OCI-LY7 (cell line): ENCODE measurements at regions not wholly inside any gene's neighbourhood (a gene's known extent, or its start where the extent isn't known, plus 50 kb on each side); places are given as distances from the start of the nearest gene placed in this dataset.

Source experiments
- EZH2phosphoT487 ChIP-seq: fragments of 200-600 bp; sonication (generic); IDR thresholded peaks from 2 replicates; pipeline ENCODE4 v1.6.1; 2018; ENCODE audit warnings: low read depth, borderline replicate concordance, mild to moderate bottlenecking, mixed run types, antibody characterized with exemption, low read length, moderate library complexity, mixed read lengths
- TF ChIP-seq, protein P1 (sequence below): fragments of 200-600 bp; sonication (generic); conservative IDR thresholded peaks from 2 replicates; pipeline ENCODE4 v1.5.1; 2014; ENCODE audit warnings: mild to moderate bottlenecking, antibody characterized with exemption, low read length, moderate library complexity, mixed read lengths

DNA sequence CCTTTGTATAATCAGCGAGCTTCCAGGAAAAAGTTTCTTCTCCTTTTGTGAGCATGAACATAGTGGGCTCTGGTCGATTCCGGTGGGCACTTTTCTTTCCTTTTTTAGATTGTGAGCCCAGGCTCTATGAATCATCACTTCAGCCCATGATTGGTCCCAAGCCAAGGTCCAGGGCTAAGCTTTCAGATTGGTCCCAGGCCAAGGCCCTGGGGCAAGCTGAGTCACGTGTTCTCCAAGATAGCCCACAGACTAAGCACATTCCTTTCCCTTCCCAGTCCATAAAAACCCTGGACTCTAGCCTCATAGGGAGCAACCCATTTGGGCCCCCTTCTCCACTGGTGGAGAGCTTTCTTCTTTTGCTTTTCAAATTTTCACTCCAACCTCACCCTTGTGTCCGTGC lies 430.5 kb downstream of the NAP1L3 start:
- no peak for TF ChIP-seq EZH2phosphoT487
- TF ChIP-seq, protein P1, sequence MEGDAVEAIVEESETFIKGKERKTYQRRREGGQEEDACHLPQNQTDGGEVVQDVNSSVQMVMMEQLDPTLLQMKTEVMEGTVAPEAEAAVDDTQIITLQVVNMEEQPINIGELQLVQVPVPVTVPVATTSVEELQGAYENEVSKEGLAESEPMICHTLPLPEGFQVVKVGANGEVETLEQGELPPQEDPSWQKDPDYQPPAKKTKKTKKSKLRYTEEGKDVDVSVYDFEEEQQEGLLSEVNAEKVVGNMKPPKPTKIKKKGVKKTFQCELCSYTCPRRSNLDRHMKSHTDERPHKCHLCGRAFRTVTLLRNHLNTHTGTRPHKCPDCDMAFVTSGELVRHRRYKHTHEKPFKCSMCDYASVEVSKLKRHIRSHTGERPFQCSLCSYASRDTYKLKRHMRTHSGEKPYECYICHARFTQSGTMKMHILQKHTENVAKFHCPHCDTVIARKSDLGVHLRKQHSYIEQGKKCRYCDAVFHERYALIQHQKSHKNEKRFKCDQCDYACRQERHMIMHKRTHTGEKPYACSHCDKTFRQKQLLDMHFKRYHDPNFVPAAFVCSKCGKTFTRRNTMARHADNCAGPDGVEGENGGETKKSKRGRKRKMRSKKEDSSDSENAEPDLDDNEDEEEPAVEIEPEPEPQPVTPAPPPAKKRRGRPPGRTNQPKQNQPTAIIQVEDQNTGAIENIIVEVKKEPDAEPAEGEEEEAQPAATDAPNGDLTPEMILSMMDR: no peak
